ENCODE measurements at regions not wholly inside any gene's neighbourhood (a gene's known extent, or its start where the extent isn't known, plus 50 kb on each side); places are given as distances from the start of the nearest gene placed in this dataset.

- DNase-seq, result peak; percentile 58
Measured at GRCh38 chr5:153879596-153879995, 159.1 kb downstream of the FAM114A2 start.

- no peak for DNase-seq
Measured at GRCh38 chr5:153866176-153866575, 172.5 kb downstream of the FAM114A2 start.

GRCh38 chr5:153865016-153865415, 173.7 kb downstream of the FAM114A2 start:
- no peak for DNase-seq

GRCh38 chr5:153863951-153864350, 174.8 kb downstream of the FAM114A2 start:
- no peak for DNase-seq

All from NCI-H2029 treated with DMSO at 0.1 percent for 48 hours (cell line).